Hematopoietic multipotent progenitor cell (in vitro differentiated cells): ENCODE measurements at regions not wholly inside any gene's neighbourhood (a gene's known extent, or its start where the extent isn't known, plus 50 kb on each side); places are given as distances from the start of the nearest gene placed in this dataset.
A peak's percentile ranks its signal among the peaks of the same experiment; 100 is the strongest.

Source experiments
- DNase-seq, 3 donors: peaks; one replicate each; pipeline ENCODE4 v3.0.0-alpha.2; 2011 to 2015; ENCODE audit warnings: low read depth in 2 of 3, low spot score in 2 of 3

DNA sequence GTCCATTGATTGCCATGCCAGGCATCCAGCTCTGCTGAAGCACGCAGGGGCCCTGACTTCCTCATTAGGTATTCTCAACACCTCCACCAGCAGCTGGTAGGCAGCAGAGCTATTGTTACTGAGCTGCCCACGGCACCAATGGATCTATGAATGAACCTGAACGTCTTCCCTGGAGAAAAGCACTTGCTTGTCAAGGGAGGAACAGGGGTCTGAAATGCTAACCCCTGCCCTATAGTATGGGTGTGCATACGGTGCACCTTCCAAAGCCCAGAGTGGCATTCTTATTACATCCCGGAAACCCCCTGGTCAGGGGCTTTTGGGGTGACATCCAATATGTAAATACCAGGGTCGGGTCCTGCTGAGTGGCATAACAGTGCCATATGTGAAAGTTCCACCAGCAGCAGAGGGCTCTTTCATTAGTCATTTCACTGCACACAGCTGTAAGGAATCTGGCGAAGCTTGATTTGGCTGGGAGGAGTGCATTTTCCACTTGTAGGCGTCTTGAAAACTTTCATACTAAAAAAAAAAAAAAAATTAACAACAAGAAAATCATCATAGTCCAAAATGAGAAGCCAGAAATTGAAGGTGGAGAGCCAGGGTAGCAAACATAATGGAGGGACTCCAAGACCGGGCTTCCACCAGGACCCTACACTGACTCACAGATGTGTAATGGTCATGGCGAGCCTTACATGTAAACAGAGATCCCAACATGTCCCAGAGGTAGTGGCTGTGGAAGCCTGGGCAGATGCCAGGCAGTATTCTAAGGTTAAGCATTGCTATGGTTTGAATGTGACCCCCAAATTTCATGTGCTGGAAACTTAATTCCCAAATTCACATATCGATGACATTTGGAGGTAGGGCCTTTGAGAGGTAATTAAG, 58.8 kb upstream of the PRDX6 start:
- no peak for DNase-seq

DNA sequence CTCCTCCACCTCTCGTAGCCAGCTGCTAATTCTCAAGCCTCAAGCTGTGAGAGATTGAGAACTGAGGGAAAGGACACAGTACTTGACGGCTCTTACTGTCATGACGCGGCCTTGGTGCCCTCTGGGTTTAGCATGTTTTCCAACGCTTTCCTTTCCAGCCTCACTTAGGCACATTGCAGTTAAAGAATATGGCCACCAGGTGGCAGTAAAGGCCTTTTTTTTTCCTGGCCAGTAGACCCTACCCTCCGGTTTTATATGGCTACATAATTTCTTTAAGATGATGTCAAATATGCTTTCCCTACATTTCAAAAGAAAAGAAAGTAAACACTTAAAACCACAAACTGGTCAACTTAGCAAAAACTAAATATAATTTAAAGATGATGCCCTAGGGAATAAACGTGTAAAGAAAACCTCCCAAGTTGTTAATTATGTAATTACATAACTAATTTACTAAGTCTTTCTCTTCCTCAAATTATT, 56.8 kb upstream of the PRDX6 start:
- peak; percentile 55 to 93 (median 82) for DNase-seq

DNA sequence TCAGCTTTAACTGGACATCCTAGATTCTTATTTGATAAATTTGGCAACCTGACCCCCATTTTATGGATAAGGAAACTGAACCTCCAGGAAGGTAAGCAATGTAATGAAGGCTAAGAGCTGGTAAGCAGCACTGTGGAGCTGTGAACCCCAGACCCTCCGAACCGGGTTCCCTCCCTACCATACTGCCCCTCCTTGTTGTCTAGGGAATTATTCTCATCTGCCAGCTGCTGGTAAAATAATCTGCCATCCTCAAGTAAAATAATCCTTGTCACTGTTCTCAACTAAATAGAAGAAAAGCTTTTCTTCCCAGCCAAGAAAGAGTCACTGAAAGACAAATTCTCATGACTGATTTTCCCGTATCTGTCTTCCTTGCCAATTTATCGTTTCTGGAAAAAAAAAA, 55.8 kb upstream of the PRDX6 start:
- no peak for DNase-seq

DNA sequence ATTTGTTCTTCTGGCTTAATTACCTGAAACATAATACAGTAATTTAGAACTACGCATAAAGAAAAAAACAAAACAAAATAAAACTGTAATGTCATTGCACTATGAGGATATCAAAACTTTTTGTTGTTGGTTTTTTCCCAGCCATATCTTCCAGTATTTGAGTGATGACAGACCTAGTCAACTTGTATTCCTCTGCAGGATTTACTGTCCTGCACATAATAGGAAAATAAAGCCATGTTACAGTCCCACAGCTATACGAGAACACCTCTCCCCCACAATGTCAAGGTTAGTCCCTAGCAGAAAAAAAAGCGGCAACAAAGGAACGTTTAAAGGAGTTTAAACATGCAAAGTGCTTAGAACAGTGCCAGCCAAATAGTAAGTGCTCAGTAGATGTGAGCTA, 55.3 kb upstream of the PRDX6 start:
- DNase-seq = no peak

DNA sequence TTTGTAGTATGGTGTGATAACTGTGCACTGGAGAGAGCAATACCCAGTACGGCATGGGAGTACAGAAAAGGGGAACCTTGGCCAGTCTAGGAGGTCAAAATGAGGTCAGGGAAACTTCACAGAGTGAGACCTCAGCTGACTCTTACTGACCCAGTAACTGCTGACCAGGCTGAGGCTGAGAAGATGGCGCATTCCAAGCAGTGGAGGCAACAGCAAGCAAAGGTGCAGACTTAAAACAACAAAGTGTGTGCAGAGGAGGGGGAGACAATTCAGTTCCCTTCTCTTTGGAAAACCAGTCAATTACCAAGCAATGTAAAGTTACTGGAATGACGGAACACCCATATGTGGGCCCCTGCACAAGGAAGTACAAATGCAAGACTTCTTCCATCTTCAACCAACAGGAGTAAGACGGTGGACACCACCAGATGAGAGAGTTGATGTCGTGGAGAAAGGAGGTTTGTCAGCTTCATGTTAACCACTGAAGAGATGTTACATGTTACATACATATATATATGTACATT, 54.6 kb upstream of the PRDX6 start:
- no peak for DNase-seq

DNA sequence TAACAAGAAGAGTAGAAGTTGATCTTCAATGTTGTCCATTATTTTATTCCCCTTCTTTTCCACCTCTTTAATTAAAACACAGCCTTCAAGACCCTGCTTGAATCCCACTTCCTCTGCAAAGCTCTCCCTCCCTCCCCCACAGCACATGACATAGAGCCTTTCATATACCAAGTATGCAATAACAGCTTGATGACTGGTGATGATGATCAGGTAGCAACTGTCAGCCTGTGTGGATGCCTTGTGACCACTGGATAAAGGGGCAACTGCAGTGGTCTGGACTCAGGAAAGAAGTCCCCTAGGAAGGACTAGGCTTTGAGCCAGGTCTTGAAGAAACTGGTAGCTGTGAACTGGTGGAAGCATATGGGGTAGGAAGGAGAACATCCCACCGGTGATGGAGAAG, 53.8 kb upstream of the PRDX6 start:
- DNase-seq = no peak

DNA sequence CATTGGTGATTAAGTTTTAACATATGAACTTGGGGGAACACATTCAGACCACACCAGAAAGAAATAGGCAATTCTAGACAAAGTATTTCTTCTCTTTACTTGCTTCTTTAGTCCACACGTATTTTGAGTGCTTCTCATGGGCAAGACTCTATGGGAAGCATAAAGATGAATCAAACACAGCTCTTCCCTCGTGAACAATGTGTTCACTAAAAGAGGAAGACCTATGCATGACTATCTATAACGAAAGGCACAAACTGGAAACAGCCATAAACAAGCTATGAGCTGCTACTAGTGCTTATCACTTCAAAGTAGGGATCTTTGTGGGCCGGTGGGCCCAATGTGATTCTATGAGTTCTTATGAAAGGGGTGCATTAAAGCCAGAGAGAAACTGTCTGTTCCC, 53.0 kb upstream of the PRDX6 start:
- DNase-seq = no peak

DNA sequence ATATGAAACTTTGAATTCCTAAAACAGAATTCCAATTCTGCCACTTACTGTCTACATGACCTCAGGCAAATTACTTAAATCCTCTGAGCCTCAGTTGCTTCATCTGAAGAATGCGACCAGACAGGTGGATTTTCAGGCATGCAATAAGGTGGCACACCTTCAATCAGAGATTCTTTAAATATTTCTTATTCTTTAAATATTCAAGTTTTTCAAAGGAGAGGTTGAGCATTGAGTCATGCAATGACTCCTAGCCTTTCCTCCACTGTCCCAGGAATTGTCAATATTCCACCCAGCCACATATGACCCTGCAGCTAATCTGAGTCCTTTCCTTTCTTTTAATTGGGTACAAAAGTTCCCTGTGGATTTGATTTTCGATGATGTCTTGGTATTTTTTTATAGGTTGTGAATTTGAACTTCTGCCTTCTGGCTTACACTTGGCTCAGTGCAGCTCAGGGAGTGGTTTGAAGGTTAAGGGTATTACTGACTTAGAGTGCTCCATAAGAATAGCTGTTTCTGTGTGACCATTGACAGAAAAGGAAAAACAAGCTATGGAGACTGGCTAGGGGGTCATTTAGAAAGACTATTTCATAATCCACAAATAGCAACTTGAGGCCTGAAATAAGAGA, 52.2 kb upstream of the PRDX6 start:
- DNase-seq = no peak

DNA sequence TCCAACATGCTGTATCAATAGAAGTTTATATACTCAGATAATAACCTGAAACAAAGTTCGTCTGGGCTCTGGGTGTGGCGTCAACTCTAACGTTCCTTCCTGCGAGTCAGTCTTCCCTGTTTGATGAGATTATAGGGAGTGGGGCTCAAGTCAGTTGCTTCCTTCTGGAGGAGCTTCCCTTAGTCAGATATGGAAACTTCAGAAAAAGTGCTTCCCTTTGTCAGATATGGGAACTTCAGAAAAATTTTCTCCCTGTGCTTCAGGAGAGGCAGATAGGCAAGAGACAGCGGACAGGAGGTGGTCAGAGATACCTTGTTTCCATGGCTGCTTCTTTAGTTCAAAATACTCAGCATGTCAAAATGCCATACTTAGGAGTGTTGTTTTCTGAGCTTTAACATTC, 51.1 kb upstream of the PRDX6 start:
- DNase-seq = no peak

DNA sequence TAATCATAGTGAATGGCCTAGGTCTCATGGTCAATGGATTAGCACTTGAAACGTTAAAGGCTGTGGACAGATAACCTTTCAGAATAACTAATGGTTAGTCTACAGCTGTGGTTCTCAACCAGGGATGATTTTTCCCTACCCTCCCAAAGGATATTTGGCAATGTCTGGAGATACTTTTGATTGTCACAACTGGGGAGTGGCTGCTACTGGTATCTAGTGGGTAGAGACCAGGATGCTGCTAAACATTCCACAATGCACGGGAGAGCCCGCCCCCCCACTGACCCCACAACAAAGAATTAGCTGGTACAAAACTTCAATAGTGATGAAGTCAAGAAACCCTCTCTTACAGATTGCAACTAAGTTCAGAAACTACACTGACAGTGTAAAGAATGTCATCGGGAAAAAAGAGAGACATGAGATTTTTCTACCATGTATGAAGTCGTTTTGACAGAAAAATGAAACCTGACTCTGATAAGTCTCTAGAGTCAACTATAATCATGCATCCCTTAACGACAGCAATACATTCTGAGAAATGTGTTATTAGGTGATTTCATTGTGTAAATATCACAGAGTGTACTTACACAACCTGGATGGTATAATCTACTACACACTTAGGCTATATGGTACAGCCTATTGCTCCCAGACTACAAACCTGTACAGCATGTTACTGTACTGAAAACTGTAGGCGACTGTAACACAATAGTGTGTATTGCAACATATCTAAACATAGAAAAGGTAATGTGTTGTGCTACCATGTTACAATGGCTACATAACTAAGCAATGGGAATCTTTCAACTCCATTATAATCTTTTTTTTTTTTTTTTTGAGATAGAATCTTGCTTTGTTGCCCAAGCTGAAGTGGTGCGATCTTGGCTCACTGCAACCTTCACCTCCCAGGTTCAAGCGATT, 49.7 kb upstream of the PRDX6 start:
- no peak for DNase-seq
